ENCODE measurements at regions not wholly inside any gene's neighbourhood (a gene's known extent, or its start where the extent isn't known, plus 50 kb on each side); places are given as distances from the start of the nearest gene placed in this dataset.
"Not testable (repeated sequence)": the region's sequence is repeated elsewhere in the genome, so short reads cannot be mapped to it uniquely, and the experiment has no call there.

GRCh38 chr12:91249054-91249453 is 66.4 kb upstream of the DCN start:
- Histone ChIP-seq H3K36me3 (no peaks in the 10 kb centered on the region), H3K9me3 (no peaks in the 10 kb centered on the region), H3K4me1 (no peaks in the 10 kb centered on the region), H3K27me3 (no peaks in the 10 kb centered on the region), H3K27ac (no peak overlapping the region), H3K4me3 (no peak overlapping the region)
- TF ChIP-seq, protein P1, sequence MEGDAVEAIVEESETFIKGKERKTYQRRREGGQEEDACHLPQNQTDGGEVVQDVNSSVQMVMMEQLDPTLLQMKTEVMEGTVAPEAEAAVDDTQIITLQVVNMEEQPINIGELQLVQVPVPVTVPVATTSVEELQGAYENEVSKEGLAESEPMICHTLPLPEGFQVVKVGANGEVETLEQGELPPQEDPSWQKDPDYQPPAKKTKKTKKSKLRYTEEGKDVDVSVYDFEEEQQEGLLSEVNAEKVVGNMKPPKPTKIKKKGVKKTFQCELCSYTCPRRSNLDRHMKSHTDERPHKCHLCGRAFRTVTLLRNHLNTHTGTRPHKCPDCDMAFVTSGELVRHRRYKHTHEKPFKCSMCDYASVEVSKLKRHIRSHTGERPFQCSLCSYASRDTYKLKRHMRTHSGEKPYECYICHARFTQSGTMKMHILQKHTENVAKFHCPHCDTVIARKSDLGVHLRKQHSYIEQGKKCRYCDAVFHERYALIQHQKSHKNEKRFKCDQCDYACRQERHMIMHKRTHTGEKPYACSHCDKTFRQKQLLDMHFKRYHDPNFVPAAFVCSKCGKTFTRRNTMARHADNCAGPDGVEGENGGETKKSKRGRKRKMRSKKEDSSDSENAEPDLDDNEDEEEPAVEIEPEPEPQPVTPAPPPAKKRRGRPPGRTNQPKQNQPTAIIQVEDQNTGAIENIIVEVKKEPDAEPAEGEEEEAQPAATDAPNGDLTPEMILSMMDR (IDR thresholded peaks at IDR 0.05) = no peak
- no peak for ATAC-seq
- FAIRE-seq = no peak
- WGBS, 2 donors = 51 to 62% methylated on average over 1 of the region's 1 CpG
- intact Hi-C loops (cut with DNase I) = no loop called here
- DNase-seq = no peak

- ATAC-seq; intact Hi-C loops (cut with DNase I): not testable (repeated sequence)
These were observed 60.6 kb upstream of the DCN start for GRCh38 chr12:91243177-91243576.

GRCh38 chr12:91241756-91242155 is 59.1 kb upstream of the DCN start:
- Histone ChIP-seq H3K4me3 (no peak overlapping the region), H3K36me3 (no peaks in the 10 kb centered on the region), H3K27me3 (no peaks in the 10 kb centered on the region), H3K27ac (no peak overlapping the region), H3K9me3 (no peaks in the 10 kb centered on the region), H3K4me1 (no peaks in the 10 kb centered on the region)
- TF ChIP-seq, protein P1 (IDR thresholded peaks at IDR 0.05) = no peak
- WGBS, 2 donors = 71 to 88% methylated on average over 2 of the region's 2 CpGs
- FAIRE-seq (no peak), ATAC-seq (no peak), DNase-seq (no peak)
- intact Hi-C loops (cut with DNase I) = no loop called here

More at GRCh38 chr12:91243177-91243576, 60.6 kb upstream of the DCN start:
- DNase-seq, H3K4me1 ChIP-seq, FAIRE-seq, H3K9me3 ChIP-seq, H3K36me3 ChIP-seq, H3K4me3 ChIP-seq, H3K27me3 ChIP-seq, H3K27ac ChIP-seq: not testable (repeated sequence)
- 72 to 81% methylated on average over 6 of the region's 6 CpGs for WGBS, 2 donors

GRCh38 chr12:91240386-91241095 is 57.9 kb upstream of the DCN start:
- no peak overlapping the region for H3K4me3 ChIP-seq
- H3K27ac ChIP-seq = no peak overlapping the region
- intact Hi-C loops (cut with DNase I) = no loop called here
- ATAC-seq = no peak
- H3K36me3 ChIP-seq = no peaks in the 10 kb centered on the region
- DNase-seq = no peak
- no peaks in the 10 kb centered on the region for H3K9me3 ChIP-seq
- no peaks in the 10 kb centered on the region for H3K4me1 ChIP-seq
- 63 to 69% methylated on average over 4 of the region's 4 CpGs for WGBS, 2 donors
- H3K27me3 ChIP-seq = no peaks in the 10 kb centered on the region
- TF ChIP-seq, protein P1 (IDR thresholded peaks at IDR 0.05) = no peak
- FAIRE-seq = no peak

DNA sequence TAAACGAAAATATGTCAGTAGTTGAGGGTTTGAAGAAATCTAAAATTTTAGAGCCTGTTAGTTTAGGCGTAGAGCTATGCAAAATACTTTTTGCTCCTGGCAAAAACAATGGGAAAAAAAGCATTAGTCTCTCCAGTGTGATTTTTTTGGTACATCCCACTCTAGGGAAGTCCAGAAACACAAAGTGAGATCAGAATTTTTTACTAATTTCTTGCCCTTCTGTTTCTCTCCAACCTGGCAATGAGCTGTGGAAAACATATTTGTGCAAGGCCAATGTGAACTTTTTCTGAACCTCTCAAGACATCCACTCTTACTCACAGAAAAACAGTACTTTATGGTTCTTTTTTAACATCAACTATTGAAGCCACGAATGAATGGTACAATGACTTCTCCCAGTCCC is 56.9 kb upstream of the DCN start:
- TF ChIP-seq, protein P1 (IDR thresholded peaks at IDR 0.05) = no peak
- Histone ChIP-seq H3K9me3 (no peaks in the 10 kb centered on the region), H3K27me3 (no peaks in the 10 kb centered on the region), H3K27ac (no peak overlapping the region), H3K36me3 (no peaks in the 10 kb centered on the region), H3K4me3 (no peak overlapping the region), H3K4me1 (no peaks in the 10 kb centered on the region)
- FAIRE-seq (no peak), DNase-seq (no peak), ATAC-seq (peak in 1 of 4 donors; percentile 25)
- 61 to 77% methylated on average over 3 of the region's 3 CpGs for WGBS, 2 donors
- intact Hi-C loops (cut with DNase I) = no loop called here

Data from pancreas (tissue), 10 donors.